ENCODE measurements at regions not wholly inside any gene's neighbourhood (a gene's known extent, or its start where the extent isn't known, plus 50 kb on each side); places are given as distances from the start of the nearest gene placed in this dataset.

DNA sequence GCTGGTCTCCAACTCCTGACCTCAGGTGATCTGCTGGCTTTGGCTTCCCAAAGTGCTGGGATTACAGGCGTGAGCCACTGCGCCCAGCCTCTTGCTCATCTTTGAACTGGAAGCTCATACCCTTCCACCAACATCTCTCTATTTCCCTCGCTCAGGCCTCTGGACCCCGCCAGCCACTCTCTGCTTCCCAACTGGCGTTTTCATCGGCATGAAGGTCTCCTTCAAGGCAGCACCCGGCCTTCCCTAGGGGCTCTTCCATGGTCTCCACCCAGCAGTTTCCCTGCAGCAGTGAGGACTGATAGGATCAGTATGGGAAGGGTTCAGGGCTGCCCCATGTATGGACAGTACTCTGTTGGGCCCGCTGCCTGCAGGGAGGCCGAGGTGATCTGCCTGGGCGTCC, 65.8 kb upstream of the HS6ST1 start:
- TF ChIP-seq POLR2A (IDR thresholded peaks at IDR 0.05) = no peak
- TF ChIP-seq, protein P1, sequence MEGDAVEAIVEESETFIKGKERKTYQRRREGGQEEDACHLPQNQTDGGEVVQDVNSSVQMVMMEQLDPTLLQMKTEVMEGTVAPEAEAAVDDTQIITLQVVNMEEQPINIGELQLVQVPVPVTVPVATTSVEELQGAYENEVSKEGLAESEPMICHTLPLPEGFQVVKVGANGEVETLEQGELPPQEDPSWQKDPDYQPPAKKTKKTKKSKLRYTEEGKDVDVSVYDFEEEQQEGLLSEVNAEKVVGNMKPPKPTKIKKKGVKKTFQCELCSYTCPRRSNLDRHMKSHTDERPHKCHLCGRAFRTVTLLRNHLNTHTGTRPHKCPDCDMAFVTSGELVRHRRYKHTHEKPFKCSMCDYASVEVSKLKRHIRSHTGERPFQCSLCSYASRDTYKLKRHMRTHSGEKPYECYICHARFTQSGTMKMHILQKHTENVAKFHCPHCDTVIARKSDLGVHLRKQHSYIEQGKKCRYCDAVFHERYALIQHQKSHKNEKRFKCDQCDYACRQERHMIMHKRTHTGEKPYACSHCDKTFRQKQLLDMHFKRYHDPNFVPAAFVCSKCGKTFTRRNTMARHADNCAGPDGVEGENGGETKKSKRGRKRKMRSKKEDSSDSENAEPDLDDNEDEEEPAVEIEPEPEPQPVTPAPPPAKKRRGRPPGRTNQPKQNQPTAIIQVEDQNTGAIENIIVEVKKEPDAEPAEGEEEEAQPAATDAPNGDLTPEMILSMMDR (IDR thresholded peaks at IDR 0.05) = no peak
